Sciatic nerve (tissue), 2 donors: ENCODE measurements at regions not wholly inside any gene's neighbourhood (a gene's known extent, or its start where the extent isn't known, plus 50 kb on each side); places are given as distances from the start of the nearest gene placed in this dataset.
"Not testable (repeated sequence)": the region's sequence is repeated elsewhere in the genome, so short reads cannot be mapped to it uniquely, and the experiment has no call there.

Experiments
- ATAC-seq: fragments of 200-7000 bp; cut with Tn5 transposase; one replicate; pipeline ENCODE4 v1.9.1; 2020; ENCODE audit warnings: mild to moderate bottlenecking, moderate library complexity
- DNase-seq: peaks from one replicate; pipeline ENCODE4 v3.0.0-alpha.2; 2020; ENCODE audit warnings: low spot score
- intact Hi-C: fragments of 100-400 bp; cut with DNase I; formaldehyde crosslinking; loops from one replicate; pipeline ENCODE4 v1.14.2; 2022
- donor health status: DM: no; HTN: no; CAD: no.
- donor health status: DM: no; HTN: no; CAD: no.

- intact Hi-C loops = no loop called here
- ATAC-seq (no peak), DNase-seq (no peak)
Measured at GRCh38 chr9:11559001-11559776, 946.4 kb upstream of the PTPRD start.

GRCh38 chr9:11577522-11577921, 964.7 kb upstream of the PTPRD start:
- DNase-seq = no peak
- no peak for ATAC-seq
- intact Hi-C loops = no loop called here

GRCh38 chr9:11595756-11596155, 983.0 kb upstream of the PTPRD start:
- DNase-seq (no peak), ATAC-seq (no peak)
- intact Hi-C loops = no loop called here

GRCh38 chr9:11618241-11618805, 1005.5 kb upstream of the PTPRD start:
- DNase-seq = no peak
- intact Hi-C loops = no loop called here
- ATAC-seq = peak; percentile 26

- DNase-seq (no peak), ATAC-seq (no peak)
- intact Hi-C loops = no loop called here
Measured at GRCh38 chr9:11632691-11633090, 1019.9 kb upstream of the PTPRD start.

- DNase-seq (no peak), ATAC-seq (no peak)
- intact Hi-C loops = no loop called here
Measured at GRCh38 chr9:11646831-11647230, 1034.0 kb upstream of the PTPRD start.

GRCh38 chr9:11653867-11654266, 1039.3 kb upstream of the TYRP1 start:
- no peak for ATAC-seq
- no peak for DNase-seq
- intact Hi-C loops = no loop called here

- intact Hi-C loops = no loop called here
- ATAC-seq (no peak), DNase-seq (no peak)
Measured at GRCh38 chr9:11663913-11664312, 1029.3 kb upstream of the TYRP1 start.

- intact Hi-C loops = no loop called here
- no peak for DNase-seq
- ATAC-seq = no peak
Measured at GRCh38 chr9:11676821-11677220, 1016.4 kb upstream of the TYRP1 start.

GRCh38 chr9:11686733-11687132, 1006.5 kb upstream of the TYRP1 start:
- intact Hi-C loops = no loop called here
- ATAC-seq (peak; percentile 10), DNase-seq (no peak)

- no peak for ATAC-seq
- no peak for DNase-seq
- intact Hi-C loops = no loop called here
Measured at GRCh38 chr9:11697126-11697525, 996.1 kb upstream of the TYRP1 start.

GRCh38 chr9:11701706-11702105, 991.5 kb upstream of the TYRP1 start:
- intact Hi-C loops = no loop called here
- ATAC-seq = no peak
- DNase-seq = no peak

GRCh38 chr9:11702548-11702947, 990.6 kb upstream of the TYRP1 start:
- ATAC-seq (no peak), DNase-seq (no peak)
- intact Hi-C loops = no loop called here

GRCh38 chr9:11704198-11704597, 989.0 kb upstream of the TYRP1 start:
- DNase-seq, intact Hi-C loops, ATAC-seq: not testable (repeated sequence)

- intact Hi-C loops = no loop called here
- ATAC-seq = no peak
- DNase-seq = no peak
Measured at GRCh38 chr9:11708899-11709298, 984.3 kb upstream of the TYRP1 start.

- no peak for DNase-seq
- intact Hi-C loops = no loop called here
- ATAC-seq = no peak
Measured at GRCh38 chr9:11709567-11709966, 983.6 kb upstream of the TYRP1 start.

- no peak for DNase-seq
- intact Hi-C loops = no loop called here
- no peak for ATAC-seq
Measured at GRCh38 chr9:11713077-11713476, 980.1 kb upstream of the TYRP1 start.

- intact Hi-C loops = no loop called here
- ATAC-seq = no peak
- DNase-seq = no peak
Measured at GRCh38 chr9:11722957-11723356, 970.2 kb upstream of the TYRP1 start.

- intact Hi-C loops = no loop called here
- no peak for ATAC-seq
- no peak for DNase-seq
Measured at GRCh38 chr9:11726659-11727058, 966.5 kb upstream of the TYRP1 start.

GRCh38 chr9:11735391-11735790, 957.8 kb upstream of the TYRP1 start:
- ATAC-seq (no peak), DNase-seq (no peak)
- intact Hi-C loops = no loop called here

GRCh38 chr9:11742471-11742870, 950.7 kb upstream of the TYRP1 start:
- ATAC-seq (no peak), DNase-seq (no peak)
- intact Hi-C loops = no loop called here
